ENCODE measurements at regions not wholly inside any gene's neighbourhood (a gene's known extent, or its start where the extent isn't known, plus 50 kb on each side); places are given as distances from the start of the nearest gene placed in this dataset.

- Histone ChIP-seq H3K36me3 (ENCODE audit: control insufficient read depth in 4 of 4, insufficient read depth in 3 of 4, low read depth in 1 of 4, low read length in 3 of 4) (no peaks in the 10 kb centered on the region), H3K27ac (ENCODE audit: low read depth in 1 of 2, low read length in 2 of 2) (no peak overlapping the region), H3K9ac (ENCODE audit: low read depth in 1 of 2, low read length in 2 of 2) (no peak overlapping the region), H3K9me3 (ENCODE audit: control insufficient read depth in 4 of 4, low read length in 3 of 4) (no peaks in the 10 kb centered on the region), H3K4me1 (ENCODE audit: control insufficient read depth in 4 of 4, insufficient read depth in 4 of 4, low read length in 3 of 4) (peaks cover 0 to 30% (median 12%) of the 10 kb centered on the region in 4 donors), H3K4me3 (ENCODE audit: low read depth in 1 of 3, low read length in 3 of 3) (no peak overlapping the region), H3K27me3 (ENCODE audit: control insufficient read depth in 4 of 4, insufficient read depth in 4 of 4, low read length in 3 of 4) (no peaks in the 10 kb centered on the region)
- no peak for DNase-seq (ENCODE audit: low spot score)
- TF ChIP-seq RAD21 (IDR thresholded peaks at IDR 0.05) (no peak), FOXA2 (IDR thresholded peaks at IDR 0.05) (no peak), TAF1 (conservative IDR thresholded peaks at IDR 0.05) (no peak), HNF4A (conservative IDR thresholded peaks at IDR 0.05) (no peak), NR2F2 (IDR thresholded peaks at IDR 0.05) (no peak), GABPA (IDR thresholded peaks at IDR 0.05 in 1 of 2, conservative IDR thresholded peaks at IDR 0.05 in 1 of 2) (no peak)
Observed at GRCh38 chr3:187970106-187970505, 183.9 kb upstream of the LPP start.

DNA sequence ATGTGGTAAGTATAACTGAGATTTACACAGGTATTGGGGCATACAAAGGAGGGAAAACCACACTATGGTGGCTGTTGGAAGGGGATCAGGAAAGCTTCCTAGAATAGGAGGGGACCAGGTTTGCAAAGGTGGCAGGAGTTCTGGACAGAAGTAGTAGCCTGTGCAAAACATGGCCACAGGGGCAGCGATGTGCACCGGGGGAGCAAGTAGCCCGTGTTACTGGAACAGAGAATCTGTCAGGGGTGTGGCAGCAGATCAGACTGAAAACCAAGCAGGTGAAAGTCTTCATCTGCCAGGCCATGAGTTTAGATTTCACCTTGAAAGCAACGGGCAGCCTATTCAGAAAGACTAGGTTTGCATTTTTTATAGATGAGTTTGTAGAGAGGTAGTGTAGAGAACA lies 182.3 kb upstream of the LPP start:
- H3K36me3 ChIP-seq (ENCODE audit: control insufficient read depth in 4 of 4, insufficient read depth in 3 of 4, low read depth in 1 of 4, low read length in 3 of 4), result no peaks in the 10 kb centered on the region
- H3K27ac ChIP-seq (ENCODE audit: low read depth in 1 of 2, low read length in 2 of 2), result no peak overlapping the region
- H3K4me1 ChIP-seq (ENCODE audit: control insufficient read depth in 4 of 4, insufficient read depth in 4 of 4, low read length in 3 of 4), result peaks cover 0 to 30% (median 11%) of the 10 kb centered on the region in 4 donors
- H3K27me3 ChIP-seq (ENCODE audit: control insufficient read depth in 4 of 4, insufficient read depth in 4 of 4, low read length in 3 of 4), result no peaks in the 10 kb centered on the region
- DNase-seq (ENCODE audit: low spot score), result no peak
- no peaks in the 10 kb centered on the region for H3K9me3 ChIP-seq (ENCODE audit: control insufficient read depth in 4 of 4, low read length in 3 of 4)
- no peak overlapping the region for H3K4me3 ChIP-seq (ENCODE audit: low read depth in 1 of 3, low read length in 3 of 3)
- no peak overlapping the region for H3K9ac ChIP-seq (ENCODE audit: low read depth in 1 of 2, low read length in 2 of 2)
- TF ChIP-seq FOXA2 (IDR thresholded peaks at IDR 0.05), result no peak
- TF ChIP-seq, protein P1, sequence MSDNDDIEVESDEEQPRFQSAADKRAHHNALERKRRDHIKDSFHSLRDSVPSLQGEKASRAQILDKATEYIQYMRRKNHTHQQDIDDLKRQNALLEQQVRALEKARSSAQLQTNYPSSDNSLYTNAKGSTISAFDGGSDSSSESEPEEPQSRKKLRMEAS (IDR thresholded peaks at IDR 0.05), result no peak
- 89% methylated on average over 4 of the region's 4 CpGs for WGBS

- Histone ChIP-seq H3K36me3 (ENCODE audit: control insufficient read depth in 4 of 4, insufficient read depth in 3 of 4, low read depth in 1 of 4, low read length in 3 of 4) (no peaks in the 10 kb centered on the region), H3K27ac (ENCODE audit: low read depth in 1 of 2, low read length in 2 of 2) (no peak overlapping the region), H3K4me1 (ENCODE audit: control insufficient read depth in 4 of 4, insufficient read depth in 4 of 4, low read length in 3 of 4) (peaks cover 0 to 26% (median 11%) of the 10 kb centered on the region in 4 donors), H3K4me3 (ENCODE audit: low read depth in 1 of 3, low read length in 3 of 3) (no peak overlapping the region), H3K9ac (ENCODE audit: low read depth in 1 of 2, low read length in 2 of 2) (no peak overlapping the region), H3K9me3 (ENCODE audit: control insufficient read depth in 4 of 4, low read length in 3 of 4) (no peaks in the 10 kb centered on the region), H3K27me3 (ENCODE audit: control insufficient read depth in 4 of 4, insufficient read depth in 4 of 4, low read length in 3 of 4) (no peaks in the 10 kb centered on the region)
- 86% methylated on average over 3 of the region's 3 CpGs for WGBS
- TF ChIP-seq, protein P1 (IDR thresholded peaks at IDR 0.05), result no peak
- no peak for TF ChIP-seq HNF4G (IDR thresholded peaks at IDR 0.05)
- no peak for TF ChIP-seq EGR1 (IDR thresholded peaks at IDR 0.05; ENCODE audit: low read depth in 2 of 2)
- no peak for TF ChIP-seq JUND (IDR thresholded peaks at IDR 0.05)
- TF ChIP-seq YY1 (IDR thresholded peaks at IDR 0.05), result no peak
- TF ChIP-seq SP1 (IDR thresholded peaks at IDR 0.05), result no peak
- no peak for TF ChIP-seq CTCF (IDR thresholded peaks at IDR 0.05; ENCODE audit: low read depth, low read length, missing input control)
- TF ChIP-seq ZBTB33 (IDR thresholded peaks at IDR 0.05), result no peak
- DNase-seq (ENCODE audit: low spot score), result no peak
Observed at GRCh38 chr3:187972454-187972853, 181.5 kb upstream of the LPP start.

Measured in liver (tissue), 8 donors.